Esophagus muscularis mucosa (tissue), 3 donors: ENCODE measurements at regions not wholly inside any gene's neighbourhood (a gene's known extent, or its start where the extent isn't known, plus 50 kb on each side); places are given as distances from the start of the nearest gene placed in this dataset.

Experiments used
- CTCF ChIP-seq, 3 experiments: fragments of 200-600 bp in 2 of 3; fragments of 450-650 bp in 1 of 3; sonication (generic) in 2 of 3; IDR thresholded peaks; one replicate each; pipeline ENCODE4 v1.5.1; 2017 to 2019; ENCODE audit warnings: antibody characterized with exemption in 3 of 3, mild to moderate bottlenecking in 2 of 3, moderate library complexity in 1 of 3
- POLR2A ChIP-seq: fragments of 450-650 bp; IDR thresholded peaks from one replicate; pipeline ENCODE4 v1.6.1; 2017; ENCODE audit warnings: antibody characterized with exemption, moderate library complexity, mild to moderate bottlenecking, low read depth
- POLR2AphosphoS5 ChIP-seq, 2 donors: sonication (generic); formaldehyde crosslinking; IDR thresholded peaks; one replicate each; pipeline ENCODE4 v1.6.1; 2017; ENCODE audit warnings: antibody characterized with exemption in 2 of 2

- no peak for TF ChIP-seq CTCF (IDR thresholded peaks at IDR 0.05)
- no peak for TF ChIP-seq POLR2A
- no peak for TF ChIP-seq POLR2AphosphoS5 (IDR thresholded peaks at IDR 0.05)
Observed at GRCh38 chr13:68047889-68048288, 817.8 kb upstream of the PCDH9 start.
